ENCODE measurements at regions not wholly inside any gene's neighbourhood (a gene's known extent, or its start where the extent isn't known, plus 50 kb on each side); places are given as distances from the start of the nearest gene placed in this dataset.

GRCh38 chr3:187900993-187901755 lies 155.9 kb upstream of the BCL6 start:
- Histone ChIP-seq H3K27ac (no peak overlapping the region), H3K4me3 (no peak overlapping the region), H3K9ac (ENCODE audit: low read depth in 2 of 2, low read length in 2 of 2) (no peak overlapping the region), H3K9me3 (no peaks in the 10 kb centered on the region), H3K4me1 (no peaks in the 10 kb centered on the region), H3K27me3 (no peaks in the 10 kb centered on the region), H3K36me3 (no peaks in the 10 kb centered on the region)
- intact Hi-C loops (cut with DNase I), result no loop called here
- DNase-seq, result no peak
- TF ChIP-seq, protein P1, sequence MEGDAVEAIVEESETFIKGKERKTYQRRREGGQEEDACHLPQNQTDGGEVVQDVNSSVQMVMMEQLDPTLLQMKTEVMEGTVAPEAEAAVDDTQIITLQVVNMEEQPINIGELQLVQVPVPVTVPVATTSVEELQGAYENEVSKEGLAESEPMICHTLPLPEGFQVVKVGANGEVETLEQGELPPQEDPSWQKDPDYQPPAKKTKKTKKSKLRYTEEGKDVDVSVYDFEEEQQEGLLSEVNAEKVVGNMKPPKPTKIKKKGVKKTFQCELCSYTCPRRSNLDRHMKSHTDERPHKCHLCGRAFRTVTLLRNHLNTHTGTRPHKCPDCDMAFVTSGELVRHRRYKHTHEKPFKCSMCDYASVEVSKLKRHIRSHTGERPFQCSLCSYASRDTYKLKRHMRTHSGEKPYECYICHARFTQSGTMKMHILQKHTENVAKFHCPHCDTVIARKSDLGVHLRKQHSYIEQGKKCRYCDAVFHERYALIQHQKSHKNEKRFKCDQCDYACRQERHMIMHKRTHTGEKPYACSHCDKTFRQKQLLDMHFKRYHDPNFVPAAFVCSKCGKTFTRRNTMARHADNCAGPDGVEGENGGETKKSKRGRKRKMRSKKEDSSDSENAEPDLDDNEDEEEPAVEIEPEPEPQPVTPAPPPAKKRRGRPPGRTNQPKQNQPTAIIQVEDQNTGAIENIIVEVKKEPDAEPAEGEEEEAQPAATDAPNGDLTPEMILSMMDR (IDR thresholded peaks at IDR 0.05), result no peak

DNA sequence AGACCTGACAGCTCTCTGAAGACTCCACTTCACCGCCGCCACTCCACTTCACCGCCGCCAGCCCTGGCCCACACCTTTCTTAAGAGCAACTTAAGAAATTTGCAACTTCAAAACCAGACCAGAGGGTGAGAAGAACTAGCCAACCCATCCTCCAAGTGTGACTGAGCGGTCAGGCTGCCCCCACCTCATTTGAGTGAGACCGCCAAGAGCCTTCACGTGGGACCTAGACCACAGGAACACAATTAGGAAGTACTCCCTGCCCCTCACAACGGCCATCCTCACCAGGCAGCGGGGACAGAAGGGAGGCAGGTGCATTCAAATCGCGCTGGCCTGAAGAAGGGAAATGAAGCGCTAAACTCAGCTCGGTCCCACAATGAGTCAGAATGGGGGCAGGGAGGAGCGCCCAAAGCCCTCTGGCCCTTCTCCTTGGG lies 156.8 kb upstream of the BCL6 start:
- Histone ChIP-seq H3K4me1 (no peaks in the 10 kb centered on the region), H3K9me3 (no peaks in the 10 kb centered on the region), H3K36me3 (no peaks in the 10 kb centered on the region), H3K27me3 (no peaks in the 10 kb centered on the region), H3K9ac (ENCODE audit: low read depth in 2 of 2, low read length in 2 of 2) (no peak overlapping the region), H3K4me3 (no peak overlapping the region), H3K27ac (no peak overlapping the region)
- intact Hi-C loops (cut with DNase I), result no loop called here
- TF ChIP-seq, protein P1 (IDR thresholded peaks at IDR 0.05), result no peak
- DNase-seq, result no peak

DNA sequence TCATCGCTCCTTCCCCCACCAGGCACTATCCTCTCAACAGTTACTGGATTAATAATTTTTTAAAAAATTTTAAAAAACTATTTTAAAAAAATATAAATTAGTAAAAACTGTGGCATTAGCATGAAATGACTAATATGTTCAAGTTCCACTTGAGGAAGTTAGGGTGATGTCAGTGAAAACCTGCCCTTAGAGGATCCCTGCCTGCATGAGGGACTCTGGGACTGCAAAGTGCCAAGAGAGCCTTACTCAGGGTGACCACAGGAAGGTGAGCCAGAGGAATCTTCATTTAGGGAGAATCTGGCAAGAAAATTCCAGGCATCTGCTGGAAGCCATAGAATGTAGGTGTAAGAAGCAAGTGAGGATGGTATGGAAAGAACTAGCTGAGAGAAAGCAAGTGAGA lies 157.7 kb upstream of the BCL6 start:
- TF ChIP-seq, protein P1 (IDR thresholded peaks at IDR 0.05), result no peak
- Histone ChIP-seq H3K27ac (no peak overlapping the region), H3K36me3 (no peaks in the 10 kb centered on the region), H3K4me1 (no peaks in the 10 kb centered on the region), H3K4me3 (no peak overlapping the region), H3K9ac (ENCODE audit: low read depth in 2 of 2, low read length in 2 of 2) (no peak overlapping the region), H3K9me3 (no peaks in the 10 kb centered on the region), H3K27me3 (no peaks in the 10 kb centered on the region)
- intact Hi-C loops (cut with DNase I), result no loop called here
- no peak for DNase-seq

- Histone ChIP-seq H3K4me1 (no peaks in the 10 kb centered on the region), H3K9me3 (no peaks in the 10 kb centered on the region), H3K27me3 (no peaks in the 10 kb centered on the region), H3K27ac (no peak overlapping the region), H3K4me3 (no peak overlapping the region), H3K36me3 (no peaks in the 10 kb centered on the region), H3K9ac (ENCODE audit: low read depth in 2 of 2, low read length in 2 of 2) (no peak overlapping the region)
- intact Hi-C loops (cut with DNase I), result no loop called here
- DNase-seq, result no peak
- TF ChIP-seq, protein P1 (IDR thresholded peaks at IDR 0.05), result no peak
Observed at GRCh38 chr3:187903697-187904096, 158.4 kb upstream of the BCL6 start.

GRCh38 chr3:187906416-187906815 lies 161.1 kb upstream of the BCL6 start:
- Histone ChIP-seq H3K27ac (no peak overlapping the region), H3K4me1 (no peaks in the 10 kb centered on the region), H3K9ac (ENCODE audit: low read depth in 2 of 2, low read length in 2 of 2) (no peak overlapping the region), H3K4me3 (no peak overlapping the region), H3K9me3 (no peaks in the 10 kb centered on the region), H3K27me3 (no peaks in the 10 kb centered on the region), H3K36me3 (no peaks in the 10 kb centered on the region)
- intact Hi-C loops (cut with DNase I), result no loop called here
- no peak for DNase-seq
- TF ChIP-seq, protein P1 (IDR thresholded peaks at IDR 0.05), result no peak

Measured in colonic mucosa (tissue), 4 donors.